NOMO-1 treated with dmso at 0.1 percent for 144 hours (cell line): ENCODE measurements at regions not wholly inside any gene's neighbourhood (a gene's known extent, or its start where the extent isn't known, plus 50 kb on each side); places are given as distances from the start of the nearest gene placed in this dataset.
"Not testable (repeated sequence)": the region's sequence is repeated elsewhere in the genome, so short reads cannot be mapped to it uniquely, and the experiment has no call there.

Source experiments
- DNase-seq: peaks from one replicate; lab custom pipeline; 2025; ENCODE audit not compliant: unreplicated experiment; lab: John Stamatoyannopoulos, UW

DNA sequence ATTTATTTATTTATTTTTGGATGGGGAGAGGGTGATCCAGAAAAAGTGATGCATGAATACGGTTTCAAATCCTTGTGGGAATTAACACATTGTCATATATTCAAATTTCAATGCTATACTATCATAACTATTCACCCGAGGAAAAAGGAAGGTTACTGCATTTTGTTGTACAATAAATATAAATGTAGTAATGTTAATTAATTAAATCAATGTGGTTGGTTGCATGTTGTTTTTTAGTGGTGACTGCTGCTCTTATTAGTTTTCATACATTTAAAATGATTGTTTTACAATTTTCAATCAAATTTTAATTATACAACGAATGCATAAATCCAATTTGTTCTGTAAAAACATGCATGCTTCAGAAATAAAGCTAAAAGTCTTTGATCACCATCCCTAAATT, 180.5 kb downstream of the ZFP64 start:
- DNase-seq = no peak

DNA sequence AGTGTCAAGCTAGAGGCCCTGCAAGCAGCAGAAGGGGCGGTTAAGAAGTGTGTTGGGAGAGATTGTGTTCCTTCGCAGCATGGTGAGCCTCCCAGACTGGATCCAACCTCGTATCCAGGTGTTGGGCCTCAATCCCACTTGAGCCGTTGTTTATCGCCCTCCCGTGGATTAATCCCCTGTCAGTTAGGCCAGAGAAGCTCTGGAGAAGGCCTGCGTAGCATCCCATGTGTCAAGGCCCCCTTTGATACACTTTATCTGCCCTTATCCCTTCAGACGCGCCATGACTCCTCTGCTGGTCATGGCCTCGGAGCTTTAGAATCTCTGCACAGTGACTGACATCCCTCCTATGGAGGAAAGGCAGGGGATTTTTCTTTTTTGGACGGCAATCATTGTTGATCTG, 181.0 kb downstream of the ZFP64 start:
- no peak for DNase-seq

DNA sequence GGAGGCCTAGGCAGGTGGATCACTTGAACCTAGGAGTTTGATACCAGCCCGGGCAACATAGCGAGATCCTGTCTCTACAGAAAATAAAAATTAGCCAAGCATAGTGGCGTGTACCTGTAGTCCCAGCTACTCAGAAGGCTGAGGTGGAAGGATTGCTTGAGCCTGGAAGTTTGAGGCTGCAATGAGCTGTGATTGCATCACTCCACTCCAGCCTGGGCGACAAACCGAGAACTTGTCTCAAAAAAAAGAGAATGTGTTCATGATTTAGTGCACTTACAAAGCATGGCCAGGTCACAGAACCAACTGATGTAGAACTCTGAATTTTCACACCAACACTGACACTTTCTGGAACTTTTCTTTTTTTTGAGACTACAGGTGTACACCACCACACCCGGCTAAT, 182.7 kb downstream of the ZFP64 start:
- DNase-seq = no peak

DNA sequence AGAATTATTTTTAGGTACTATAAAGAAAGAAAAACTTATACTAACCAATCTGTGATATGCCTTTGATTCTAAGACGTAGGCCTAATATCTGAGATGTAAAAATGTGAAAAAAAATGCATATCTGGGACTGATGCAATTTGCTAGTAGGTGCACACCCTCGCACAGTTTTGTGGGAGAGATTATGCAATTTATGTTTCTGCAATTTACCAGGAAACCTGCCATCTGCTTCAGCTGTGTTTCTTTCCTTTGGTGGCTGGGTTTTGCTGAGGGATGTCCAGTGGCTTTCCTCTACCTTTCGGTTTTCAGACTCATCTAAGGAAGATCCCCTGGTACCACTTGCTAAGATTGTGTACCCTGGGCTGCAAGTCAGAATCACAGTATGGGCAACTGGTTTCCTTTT, 186.9 kb downstream of the ZFP64 start:
- peak; percentile 11 for DNase-seq

DNA sequence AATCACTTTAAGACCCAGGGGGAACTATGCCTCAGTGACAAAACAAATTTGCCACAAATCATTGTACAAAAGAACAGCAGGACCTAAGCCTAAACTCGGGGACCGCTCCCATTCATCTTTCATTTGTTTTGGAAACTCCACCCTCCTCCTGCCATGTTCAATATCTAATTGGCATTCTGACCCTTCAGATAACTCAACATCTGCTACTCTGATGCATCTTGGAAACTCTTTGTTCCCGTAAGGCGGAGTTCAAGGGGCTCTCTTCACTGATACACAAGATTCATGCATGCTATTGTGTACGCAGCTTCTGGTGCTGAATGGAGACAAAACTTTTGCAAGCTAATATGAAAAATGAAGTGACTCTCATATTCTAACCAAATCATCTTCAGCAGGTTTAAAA, 187.6 kb downstream of the ZFP64 start:
- no peak for DNase-seq

DNA sequence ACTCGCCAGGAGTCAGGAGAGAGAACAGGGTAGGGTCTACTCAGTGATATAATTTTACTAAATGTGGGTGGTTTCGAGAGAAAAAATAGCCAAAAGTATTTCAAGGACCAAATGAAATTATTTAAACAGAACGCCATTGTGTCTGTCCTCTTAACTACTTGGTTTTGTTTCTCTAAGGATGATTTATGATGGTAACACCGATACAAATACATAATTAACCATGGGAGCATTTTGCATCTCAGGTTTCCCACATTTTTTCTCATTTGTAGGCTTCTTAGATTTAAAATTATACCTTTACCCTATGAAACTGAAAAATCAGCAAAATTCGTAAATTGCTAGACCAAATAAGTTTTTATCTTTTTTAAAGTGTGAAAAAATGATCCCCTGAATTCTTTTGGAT, 188.2 kb downstream of the ZFP64 start:
- no peak for DNase-seq

DNA sequence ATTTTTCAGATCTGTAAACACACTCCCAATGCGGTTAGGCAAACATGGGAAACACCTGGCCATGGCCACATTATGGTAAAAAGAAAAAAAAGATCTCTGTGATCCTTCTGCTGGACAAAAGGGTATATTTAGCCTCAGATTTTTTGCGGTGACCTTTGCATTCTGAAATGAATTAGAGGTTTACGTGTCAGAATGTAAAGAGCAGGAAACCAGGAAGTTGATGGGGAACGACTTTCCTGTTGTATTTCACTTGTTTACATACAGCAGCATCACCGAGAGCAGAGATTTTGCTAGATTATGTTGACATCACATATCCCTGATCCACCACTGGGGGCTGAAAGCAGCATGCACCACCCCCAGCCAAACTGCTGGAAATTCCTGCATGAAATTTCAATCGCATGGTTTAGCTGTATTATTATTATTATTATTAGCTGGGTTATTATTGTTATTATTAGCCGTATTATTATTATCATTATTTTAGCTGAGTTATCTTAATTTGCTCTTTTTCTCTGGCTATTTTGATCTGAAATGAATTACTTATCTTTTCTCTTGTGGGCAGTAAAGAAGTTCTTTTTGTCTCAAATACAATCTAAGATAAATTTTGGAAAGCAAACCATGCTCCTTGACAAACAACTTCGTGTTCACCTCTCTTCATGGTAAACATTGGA, 189.4 kb downstream of the ZFP64 start:
- no peak for DNase-seq

DNA sequence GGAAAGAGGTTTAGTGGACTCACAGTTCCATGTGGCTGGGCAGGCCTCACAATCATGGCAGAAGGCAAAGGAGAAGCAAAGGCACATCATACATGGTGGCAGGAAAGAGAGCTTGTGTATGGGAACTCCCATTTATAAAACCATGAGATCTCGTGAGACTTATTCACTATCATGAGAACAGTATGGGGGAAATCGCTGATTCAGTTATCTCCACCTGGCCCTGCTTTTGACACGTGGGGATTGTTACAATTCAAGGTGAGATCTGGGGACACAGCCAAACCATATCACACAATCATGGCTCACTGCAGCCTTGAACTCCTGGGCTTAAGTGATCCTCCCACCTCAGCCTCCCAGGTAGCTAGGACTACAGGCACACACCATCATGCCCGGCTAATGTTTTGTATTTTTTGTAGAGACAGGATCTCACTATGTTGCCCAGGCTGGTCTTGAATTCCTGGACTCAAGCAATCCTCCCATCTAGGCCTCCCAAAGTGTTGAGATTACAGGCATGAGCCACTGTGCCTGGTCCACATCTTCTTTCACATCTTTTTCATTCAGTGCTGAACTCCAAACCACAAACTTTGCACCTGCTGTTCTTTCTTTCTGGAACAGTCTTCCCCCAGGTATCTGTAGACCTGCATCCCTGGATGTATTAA, 194.2 kb downstream of the ZFP64 start:
- DNase-seq = not testable (repeated sequence)

DNA sequence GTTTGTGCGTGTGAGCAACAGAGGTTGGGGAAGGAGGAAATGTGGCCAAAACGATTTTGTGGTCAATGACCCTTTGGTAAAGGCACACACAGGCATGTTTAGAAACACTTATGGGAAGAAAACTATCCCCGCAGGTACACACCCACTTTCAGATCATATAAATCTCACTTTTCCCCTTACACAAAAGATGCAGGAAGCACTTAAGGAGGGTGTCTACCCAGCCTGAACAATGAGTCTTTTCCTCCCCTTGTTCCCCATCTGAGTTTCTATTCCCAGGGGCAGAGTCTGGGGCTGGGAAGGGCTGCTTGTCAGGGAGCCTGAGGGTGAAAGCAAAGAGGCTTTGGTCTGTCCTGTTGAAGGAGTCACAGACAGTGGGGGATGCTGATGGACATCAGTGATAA, 193.2 kb upstream of the SALL4 start:
- DNase-seq = peak; percentile 0

DNA sequence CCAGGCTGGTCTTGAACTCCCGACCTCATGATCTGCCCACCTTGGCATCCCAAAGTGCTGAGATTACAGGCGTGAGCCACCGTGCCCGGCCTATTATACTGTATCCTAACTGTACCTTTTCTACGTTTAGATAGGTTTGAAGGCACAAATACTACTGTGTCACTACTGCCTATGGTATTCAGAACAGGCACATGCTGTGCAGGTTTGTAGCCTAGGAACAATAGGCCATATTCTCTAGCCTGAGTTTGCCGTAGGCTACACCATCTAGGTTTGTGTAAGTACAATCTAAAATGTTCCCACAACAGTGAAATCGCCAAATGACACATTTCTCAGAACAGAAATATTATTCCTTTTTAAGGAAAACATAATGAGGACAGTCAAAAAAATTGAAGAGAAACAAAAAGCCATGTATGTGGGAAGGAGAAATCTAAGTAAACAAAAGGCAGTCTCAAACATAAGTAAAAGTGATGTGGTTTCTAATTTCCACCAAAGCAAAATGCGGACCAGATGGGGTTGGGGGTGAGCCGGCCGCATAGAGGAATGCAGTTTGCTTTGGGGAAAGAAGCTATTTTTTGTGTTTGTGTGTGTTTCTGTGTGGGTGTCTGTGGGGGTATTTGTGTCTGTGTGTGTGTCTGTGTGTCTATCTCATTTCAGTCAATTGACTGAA, 192.6 kb upstream of the SALL4 start:
- DNase-seq = no peak

DNA sequence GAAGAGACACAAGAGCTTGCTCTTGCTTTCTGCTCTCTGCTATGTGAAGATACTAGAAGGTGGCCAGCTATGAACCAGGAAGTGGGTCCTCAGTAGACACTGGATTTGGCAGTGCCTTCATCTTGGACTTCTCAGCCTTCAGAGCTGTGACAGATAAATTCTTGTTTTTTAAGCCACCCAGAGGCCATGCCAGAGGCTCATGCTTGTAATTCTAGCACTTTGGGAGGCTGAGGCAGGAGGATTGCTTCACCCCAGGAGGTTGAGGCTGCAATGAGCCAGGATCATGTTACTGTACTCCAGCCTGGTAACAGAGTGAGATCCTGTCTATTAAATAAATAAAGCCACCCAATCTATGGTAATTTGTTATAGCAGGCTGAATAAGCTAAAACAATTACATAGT, 185.5 kb upstream of the SALL4 start:
- no peak for DNase-seq

DNA sequence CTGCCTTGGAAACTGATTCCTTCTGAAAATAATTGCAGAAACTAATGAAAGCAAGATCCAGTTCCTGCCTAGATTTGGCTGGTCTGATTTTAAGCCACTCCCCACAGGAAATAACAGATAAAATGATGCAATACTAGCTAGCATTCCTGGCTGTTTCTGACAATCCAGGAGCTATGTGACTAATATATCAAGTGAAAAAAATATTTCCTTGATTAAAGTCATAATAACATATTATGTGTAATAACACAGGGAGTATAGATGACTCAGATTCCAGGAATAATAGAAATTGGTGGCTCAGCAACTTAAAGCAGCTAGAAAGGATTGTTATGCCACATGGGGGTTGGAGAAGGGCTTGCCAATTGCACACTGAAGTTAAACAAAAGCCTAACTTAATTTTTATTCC, 182.7 kb upstream of the SALL4 start:
- no peak for DNase-seq

DNA sequence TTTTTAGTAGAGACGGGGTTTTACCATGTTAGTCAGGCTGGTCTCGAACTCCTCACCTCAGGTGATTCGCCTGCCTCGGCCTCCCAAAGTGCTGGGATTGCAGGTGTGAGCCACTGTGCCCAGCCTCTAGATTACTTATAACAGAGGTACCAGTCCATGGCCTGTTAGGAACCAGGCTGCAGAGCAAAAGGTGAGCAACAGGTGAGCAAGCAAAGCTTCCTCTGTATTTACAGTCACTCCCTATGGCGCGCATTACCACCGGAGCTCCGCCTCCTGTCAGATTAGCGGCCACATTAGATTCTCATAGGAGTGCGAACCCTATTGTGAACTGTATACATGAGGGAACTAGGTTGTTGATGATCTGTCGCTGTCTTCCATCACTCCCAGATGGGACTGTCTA, 178.0 kb upstream of the SALL4 start:
- no peak for DNase-seq

DNA sequence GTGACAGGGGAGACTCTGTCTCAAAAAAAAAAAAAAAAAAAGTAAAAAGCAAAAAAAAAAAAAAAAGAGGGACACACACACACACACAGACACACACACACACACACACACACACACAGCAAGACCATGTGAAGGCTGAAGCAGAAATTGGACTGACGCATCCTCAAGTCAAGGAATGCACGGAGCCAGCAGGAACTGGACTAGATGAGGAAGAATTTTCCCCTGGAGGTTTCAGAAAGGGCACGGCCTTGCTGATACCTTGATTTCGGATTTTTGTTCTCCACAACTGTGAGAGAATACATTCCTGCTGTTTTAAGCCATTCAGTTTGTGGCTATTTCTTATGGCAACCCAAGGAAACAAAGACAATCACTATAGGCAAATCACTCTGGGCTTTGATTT, 176.9 kb upstream of the SALL4 start:
- DNase-seq = no peak

DNA sequence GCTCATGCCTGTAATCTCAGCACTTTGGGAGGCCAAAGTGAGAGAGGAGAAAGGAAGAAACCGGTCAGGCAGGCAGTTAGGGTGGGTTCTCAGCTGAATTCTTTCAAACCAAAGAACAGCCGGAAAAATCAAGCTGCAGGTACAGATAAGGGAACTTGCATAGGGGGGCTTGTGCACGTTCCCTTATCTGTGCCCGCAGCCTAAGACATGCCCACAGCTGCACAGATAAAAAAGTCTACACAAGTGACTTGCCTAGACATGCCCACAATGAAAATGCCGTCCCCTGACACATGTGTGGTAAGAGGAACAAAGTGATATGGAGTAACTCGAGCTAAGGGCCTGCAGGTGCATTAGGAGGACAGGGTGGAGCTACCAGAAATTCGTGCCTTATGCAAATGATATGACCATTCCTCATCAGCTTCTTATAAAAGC, 175.8 kb upstream of the SALL4 start:
- no peak for DNase-seq

DNA sequence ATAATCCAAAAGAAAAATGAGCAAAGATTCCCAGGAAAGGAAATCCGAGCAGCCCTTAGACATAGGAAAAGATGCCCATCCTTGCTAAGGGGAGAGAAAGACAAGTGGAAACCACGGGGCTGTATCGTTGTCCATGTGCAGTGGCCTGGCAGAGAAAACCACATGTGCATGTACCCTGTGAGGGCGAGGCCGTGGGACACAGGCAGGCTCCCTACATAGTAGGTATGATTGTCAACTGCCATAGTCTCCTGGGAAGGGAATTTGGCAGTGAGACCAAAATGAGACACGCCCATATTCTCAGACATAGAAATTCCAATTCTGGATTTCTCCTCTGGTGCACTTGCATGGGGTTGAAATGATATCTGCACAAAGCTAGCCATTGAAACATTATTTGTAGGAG, 169.7 kb upstream of the SALL4 start:
- no peak for DNase-seq

DNA sequence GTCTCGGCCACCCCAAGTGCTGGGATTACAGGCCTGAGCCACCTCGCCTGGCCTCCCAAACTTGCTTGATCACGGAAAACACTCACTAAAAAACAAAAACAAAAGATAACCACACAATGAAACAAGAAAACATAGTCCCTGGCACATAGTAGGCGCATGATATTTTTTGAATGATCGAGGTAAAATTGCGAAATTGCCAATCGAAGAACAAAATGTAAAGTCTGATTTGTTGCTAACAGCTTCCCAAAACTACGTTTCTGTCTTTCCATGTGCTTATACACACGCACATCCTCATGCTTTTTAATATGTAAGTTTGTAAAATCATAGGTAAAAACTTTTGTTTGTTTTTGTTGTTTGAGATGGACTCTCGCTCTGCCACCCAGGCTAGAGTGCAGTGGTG, 168.5 kb upstream of the SALL4 start:
- no peak for DNase-seq

DNA sequence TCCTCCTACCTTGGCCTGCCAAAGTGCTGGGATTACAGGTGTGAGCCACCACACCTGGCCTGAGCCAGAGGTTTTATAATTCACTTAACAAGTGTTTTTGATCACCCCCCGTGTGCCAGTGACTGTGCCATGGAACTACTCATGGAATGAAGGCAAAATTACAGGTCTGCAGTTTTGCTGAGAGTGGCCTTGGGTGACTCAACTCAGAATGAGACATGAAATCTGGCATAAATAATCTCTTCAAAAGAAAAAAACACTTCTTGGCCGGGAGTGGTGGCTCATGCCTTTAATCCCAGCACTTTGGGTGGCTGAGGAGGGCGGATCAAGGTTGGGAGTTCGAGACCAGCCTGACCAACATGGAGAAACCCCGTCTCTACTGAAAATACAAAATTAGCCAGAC, 166.9 kb upstream of the SALL4 start:
- no peak for DNase-seq

DNA sequence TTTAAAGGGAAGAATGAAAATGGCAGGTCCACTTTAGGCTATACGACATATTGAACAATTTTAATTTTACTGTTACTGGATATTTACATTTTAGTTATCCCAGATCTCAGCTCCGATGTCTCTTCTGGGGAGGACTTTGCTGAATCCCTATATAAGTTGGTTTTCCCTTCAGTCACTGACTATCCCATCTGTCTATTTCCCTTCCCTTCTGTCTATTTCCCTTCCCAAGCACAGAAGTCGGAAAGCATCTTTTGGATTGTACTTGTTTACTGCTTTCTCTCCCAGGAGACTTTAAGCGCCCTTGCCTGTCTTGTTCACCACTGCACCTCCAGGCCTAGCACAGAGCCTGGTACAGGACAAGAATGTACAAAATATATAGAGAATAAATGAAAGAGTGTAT, 165.8 kb upstream of the SALL4 start:
- no peak for DNase-seq

DNA sequence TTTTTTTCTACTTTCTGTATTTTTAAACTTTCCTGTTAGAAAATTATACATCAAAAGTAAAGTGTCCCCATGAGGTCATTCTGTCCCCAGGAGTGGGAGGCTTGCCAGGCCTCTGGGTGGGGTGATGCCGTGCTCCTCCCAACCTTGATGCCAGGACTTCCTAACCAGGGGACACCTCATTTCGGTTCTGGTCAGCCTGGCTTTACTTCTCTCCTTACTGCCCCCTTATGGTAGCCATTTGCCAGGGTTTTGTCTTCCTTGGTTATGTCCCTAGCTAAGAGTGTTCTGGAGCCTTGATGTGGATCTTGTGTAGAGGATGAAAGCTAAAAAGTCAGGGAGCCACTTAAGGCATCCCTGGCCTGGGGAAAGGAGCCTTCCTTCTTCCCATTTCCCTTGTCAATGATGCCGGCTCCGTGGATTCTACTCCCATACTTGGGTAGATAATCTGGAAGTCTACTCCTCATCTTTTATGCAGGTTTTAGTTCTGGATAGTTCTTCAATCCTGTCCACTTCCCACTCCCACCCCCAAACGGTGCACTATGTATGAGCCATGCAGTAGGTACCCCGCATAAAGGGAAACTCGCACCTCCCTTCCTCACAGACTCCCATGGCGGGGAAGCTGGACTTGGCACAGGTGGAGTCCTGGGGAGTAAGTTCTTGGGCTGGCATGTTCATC, 164.1 kb upstream of the SALL4 start:
- peak; percentile 6 for DNase-seq

DNA sequence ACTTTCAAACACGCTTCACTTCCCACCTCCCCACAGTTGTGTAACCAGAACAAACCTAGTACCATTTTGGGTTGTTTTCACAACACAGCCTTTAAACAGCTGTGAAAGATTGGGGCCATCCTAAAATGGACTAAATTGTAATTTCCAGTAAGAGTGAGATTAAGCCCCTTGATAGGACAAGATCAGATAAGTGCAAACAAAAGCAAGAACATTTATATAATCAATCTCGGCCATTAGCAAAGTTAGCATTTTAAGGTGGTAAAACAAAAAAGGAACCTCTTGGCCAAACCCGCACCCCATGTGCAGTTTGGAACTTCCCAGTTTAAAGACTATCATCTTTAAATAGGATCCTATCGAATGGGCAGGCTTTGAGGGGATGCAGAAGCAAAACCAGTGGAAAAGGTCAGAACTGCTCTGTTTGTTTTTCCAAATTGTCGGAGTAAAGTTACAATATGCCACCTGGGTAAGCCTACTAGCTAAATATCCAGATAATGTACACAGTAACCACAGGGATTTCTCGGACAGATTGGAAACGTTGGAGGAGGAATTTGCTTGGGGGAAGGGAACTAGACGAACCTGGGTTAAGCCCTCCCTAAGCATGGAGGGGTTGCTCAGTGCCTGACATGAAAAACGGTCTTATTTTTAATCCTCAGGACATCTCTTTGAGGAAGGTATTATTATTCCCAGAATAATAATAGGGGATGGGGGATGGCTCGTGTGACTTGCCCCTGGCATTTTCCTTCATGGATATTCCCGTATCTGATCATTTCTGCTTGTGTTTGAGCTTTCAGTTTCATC, 159.8 kb upstream of the SALL4 start:
- DNase-seq = no peak
